GM21447 (cell line): ENCODE measurements at regions not wholly inside any gene's neighbourhood (a gene's known extent, or its start where the extent isn't known, plus 50 kb on each side); places are given as distances from the start of the nearest gene placed in this dataset.

Experiments used
- ATAC-seq: cut with Tn5 transposase; IDR thresholded peaks from one replicate; pipeline ENCODE4 v1.9.1; 2021; ENCODE audit not compliant: unreplicated experiment

DNA sequence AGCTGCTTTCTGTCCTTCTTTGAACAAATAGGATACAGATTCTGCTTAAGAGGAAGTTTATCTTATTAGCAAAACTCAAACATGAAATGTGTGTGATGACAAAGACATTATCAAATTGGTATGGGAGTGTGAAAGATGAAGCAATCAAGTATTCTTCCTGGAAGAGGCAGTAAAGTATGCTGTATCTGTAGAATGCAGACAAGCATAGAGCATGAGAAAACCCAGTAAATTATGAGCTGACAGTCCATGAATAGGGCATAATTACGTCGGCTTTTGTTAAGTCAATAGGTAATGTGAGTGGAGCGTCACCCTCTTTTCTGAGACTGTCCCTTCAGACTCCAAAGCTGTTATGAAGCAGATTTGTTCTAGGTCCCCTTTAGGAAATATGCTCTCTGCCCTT is 458.6 kb upstream of the NWD2 start:
- ATAC-seq, result no peak

- no peak for ATAC-seq
These were observed 458.0 kb upstream of the NWD2 start for GRCh38 chr4:36786519-36786918.

- no peak for ATAC-seq
These were observed 449.8 kb upstream of the NWD2 start for GRCh38 chr4:36794716-36795115.

DNA sequence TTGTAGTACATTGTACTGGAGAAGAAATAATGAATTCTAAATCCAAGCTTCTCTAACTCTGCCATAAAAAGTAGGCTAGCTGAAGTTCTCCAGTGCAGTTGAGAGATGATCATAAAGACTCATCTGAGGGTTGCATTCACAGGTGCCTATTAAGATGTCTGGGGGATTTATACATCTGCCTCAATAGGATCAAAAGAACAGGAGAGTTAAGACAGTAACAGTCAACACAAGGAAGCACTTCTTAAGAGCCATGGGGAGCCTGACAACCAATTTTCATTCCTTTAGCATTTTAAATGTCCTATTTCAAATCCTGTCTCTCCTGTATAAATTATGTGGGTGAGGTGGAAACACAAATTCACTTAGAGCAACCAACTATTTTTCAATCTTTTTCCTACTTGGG is 432.4 kb upstream of the NWD2 start:
- ATAC-seq, result no peak

GRCh38 chr4:36815536-36815935 is 429.0 kb upstream of the NWD2 start:
- no peak for ATAC-seq

DNA sequence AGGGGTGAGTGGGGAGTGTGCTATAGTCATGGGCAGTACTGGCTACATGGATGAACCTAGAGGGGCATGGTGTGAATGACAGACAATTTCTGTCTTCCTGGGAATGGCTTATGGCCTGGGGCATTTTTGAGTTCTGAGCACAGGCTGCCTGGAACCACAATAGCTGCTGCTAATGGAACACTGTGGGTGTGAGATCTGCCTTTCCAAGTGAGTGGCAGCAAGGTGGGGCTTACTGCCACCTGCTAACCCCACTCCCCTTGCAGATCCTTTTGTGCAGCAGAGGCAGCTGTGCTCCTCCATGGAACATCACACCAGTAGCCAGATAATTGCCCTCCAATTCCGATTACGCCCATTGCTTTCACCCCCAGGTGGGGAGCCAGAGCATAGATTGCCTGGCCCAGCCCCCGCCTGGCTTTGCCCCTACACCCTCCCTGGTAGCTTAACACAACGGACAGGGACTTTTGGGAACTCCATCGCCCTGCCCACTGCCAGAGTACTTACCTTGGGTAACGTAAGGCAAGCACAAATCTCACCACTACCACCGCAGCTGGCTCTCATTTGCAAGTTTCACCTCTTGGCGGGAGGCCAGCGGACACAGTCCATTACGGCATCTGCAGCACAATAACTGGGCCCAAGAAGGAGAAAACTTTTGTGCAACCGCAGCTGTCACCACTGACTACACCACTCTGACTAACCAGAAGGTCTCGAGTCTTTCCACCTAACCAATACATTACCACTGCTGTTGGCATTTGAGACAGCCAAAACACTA is 421.2 kb upstream of the NWD2 start:
- ATAC-seq, result no peak

DNA sequence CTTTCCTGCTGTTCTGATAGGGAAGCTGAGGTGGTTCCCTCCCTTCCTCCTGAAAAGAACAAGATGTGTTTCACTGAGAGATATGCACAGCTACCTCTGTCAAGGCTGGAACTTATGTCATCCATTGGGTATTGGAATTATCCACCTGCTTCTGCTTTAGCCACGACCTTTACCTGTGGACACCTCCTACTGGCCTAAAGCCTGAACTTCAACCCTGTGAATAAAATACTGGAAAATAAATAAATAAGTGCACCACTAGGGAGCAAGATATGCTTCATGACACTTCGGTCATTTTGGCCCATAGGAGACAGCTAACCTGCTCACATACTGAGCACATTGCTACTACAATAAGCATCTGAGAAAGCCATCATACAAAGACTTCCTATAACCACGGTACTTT is 419.9 kb upstream of the NWD2 start:
- no peak for ATAC-seq

DNA sequence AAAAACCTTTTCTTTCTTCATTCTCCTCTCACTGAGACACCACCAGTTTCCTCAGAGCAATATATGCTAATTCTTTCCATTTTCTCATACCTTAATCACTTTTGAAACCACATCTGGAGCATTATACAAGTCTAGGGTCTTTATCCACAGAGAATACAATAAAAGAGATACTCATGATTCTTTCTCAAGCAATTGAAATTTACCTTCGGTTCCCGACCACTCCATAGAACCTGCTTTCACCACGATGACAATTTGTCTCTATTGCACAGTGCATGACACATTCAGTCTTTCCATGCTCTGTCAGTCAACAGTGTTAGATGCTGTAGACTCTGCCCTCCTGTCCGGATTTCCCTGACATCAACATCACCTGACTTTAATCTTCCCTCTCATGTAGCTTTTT is 409.3 kb upstream of the NWD2 start:
- no peak for ATAC-seq

DNA sequence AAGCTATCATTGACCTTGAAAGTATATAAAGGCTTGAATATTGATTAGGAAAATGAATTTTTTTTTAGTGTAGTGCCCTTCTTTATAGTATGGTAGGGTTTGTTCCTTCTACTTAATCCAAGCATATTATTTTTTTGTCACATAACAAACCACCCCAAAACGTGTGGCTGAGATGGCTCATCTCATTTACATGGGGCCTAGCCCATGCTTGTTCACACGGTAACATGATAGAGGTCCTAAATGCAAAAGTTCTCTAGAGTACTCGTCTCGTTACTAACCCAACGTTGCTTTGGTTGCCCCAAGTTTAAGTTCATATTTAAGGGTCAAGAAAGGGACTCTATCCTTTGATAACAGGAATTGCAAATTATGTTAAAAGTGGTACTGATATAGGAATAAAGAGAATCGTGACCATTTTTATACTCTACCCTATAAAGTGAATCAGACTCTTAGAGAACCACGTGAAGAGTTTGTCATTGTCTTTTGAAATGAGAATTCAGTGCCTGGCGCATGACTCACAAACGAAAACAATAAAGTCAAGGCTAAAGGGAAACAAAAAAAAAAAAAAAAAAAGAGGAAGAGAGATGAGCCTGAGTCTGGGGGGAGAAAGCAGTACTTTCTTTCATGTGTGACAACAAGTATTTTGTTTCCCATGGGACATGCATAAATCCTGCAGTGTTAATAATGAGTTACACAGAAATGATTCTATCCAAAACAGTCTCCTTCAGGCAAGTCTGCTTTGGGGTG is 402.8 kb upstream of the NWD2 start:
- ATAC-seq, result peak; percentile 80

GRCh38 chr4:36844448-36844847 is 400.1 kb upstream of the NWD2 start:
- no peak for ATAC-seq

DNA sequence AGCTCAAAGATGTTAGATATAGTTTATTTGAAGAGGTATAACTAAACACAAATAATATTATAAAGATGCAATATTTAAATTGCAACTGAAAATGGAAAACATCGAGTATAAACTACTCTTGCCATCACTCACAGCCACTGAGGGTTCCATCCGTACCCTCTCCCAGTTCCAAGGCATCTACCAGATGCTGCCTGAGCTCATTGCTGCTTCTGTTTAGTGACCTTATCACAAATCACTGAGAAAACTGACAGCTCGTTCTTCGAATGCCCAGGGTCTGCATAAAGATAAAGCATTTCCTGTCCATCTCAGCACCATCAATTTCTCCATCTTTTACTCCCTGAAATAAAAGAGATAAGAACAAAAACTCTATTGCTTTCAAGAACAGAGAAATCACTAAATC is 391.7 kb upstream of the NWD2 start:
- ATAC-seq, result no peak

DNA sequence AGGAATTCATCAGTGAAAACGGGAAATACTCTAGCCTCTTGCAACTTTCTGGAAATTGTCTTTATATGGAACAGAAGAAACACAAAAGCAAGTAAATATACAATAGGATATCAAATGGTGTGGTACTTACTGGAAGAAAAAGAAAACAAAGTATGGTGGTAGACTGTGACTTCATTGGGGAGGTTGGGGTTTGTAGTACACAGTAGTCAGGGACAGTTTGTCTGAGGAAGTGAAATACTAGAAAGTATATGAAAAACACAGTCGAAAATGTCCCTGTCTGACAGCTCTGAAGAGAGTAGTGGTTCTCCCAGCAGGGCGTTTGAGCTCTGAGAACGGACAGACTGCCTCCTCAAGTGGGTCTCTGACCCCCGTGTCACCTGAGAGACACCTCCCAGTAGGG is 390.0 kb upstream of the NWD2 start:
- ATAC-seq, result no peak

DNA sequence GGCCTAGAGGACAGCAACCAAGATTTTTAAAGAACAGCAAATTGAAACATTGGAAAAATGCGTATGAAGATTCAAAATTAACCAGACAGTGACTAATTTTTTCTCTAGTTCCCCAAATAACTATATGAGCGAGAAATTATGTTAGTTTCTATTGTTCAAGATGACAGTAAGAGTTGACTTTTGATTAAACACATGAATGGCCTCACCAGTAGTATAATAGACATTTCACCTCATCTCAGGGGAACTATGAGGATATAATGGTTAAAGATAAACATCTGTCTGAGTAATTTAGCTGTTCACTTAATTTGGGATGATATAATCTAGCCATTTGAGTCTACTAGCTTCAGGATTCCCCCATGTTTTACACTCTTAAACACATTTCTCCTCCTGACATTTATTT is 380.9 kb upstream of the NWD2 start:
- no peak for ATAC-seq

GRCh38 chr4:36870121-36870520 is 374.4 kb upstream of the NWD2 start:
- ATAC-seq, result no peak

GRCh38 chr4:36872679-36873078 is 371.9 kb upstream of the NWD2 start:
- ATAC-seq, result no peak

DNA sequence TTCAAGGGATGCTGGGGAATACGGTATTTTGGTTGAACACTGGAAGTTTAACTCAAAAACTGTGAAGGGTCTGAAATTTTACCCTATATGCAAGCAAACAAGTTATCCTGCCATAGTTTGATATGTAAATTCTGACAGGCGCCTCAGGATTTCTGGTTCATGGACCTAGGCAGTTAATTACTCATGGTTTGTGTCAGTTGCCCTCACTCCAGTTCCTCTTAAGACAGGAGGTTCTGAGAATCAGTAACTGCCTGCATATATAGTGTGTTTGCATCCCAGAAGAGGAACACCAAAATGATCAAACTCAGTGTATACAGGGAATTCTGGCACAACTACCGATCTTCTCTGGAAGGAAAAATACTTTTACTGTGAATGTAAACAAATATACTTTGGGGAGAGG is 360.4 kb upstream of the NWD2 start:
- no peak for ATAC-seq

DNA sequence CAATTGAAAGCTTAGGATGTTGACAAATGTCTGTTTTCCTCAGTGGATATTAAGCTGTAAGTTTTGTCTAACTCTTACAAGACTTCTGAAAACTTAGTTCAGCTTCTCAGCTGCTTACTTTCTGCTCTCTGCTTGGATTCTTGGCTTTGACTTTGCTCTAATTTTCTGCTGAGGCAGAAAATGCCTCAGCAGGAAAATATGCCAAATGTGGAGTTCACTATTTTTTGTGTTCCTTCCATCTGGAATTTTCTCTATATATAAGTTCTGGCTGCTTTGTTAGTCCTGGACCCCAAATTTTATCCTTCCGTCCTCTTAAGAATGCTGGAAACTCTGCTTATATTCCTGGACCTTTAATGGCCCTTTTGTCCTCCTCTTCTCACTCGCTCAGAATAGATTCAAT is 352.6 kb upstream of the NWD2 start:
- no peak for ATAC-seq

DNA sequence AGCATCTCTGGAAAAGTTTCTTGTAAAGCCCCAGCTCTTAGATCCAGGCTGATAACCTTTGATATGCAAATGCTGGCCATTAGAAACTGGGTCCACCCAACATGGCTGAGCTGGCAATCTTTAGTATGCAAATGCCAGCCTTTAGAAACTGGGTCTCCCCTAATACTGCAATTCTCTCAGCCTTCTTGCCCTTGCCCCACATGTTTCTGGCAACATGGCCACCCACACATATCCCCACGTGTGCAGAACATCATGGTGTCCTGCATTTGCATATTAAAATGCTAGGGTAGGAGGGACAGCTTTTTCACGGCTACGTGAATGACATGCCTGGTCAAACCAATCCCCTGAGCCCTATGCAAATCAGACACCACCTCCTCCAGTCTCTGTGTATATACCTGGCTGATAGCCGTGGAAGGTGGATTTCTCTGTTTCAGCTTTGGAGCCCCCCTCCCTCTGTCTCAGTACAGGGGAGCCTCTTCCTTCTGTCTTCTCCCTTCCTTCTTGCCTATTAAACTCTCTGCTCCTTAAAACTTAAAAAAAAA is 344.0 kb upstream of the NWD2 start:
- no peak for ATAC-seq

DNA sequence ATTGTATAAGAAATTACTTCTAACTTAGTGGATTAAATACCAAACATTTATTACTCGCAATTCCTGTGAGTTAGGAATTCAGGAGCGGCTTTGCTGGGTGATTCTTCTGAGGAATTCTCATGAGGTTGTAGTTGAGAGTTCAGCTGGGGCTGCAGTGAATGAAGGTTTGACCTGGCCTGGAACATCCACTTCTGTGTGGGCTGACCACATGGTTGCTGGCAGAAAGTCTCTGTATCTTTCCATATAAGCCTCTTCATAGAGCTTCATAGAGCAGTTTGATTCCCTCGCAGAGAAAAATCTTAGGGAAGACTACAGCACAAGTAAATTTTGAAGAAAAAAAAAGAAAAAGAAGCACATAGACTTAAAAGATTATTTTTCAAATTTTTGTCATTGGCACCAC is 339.7 kb upstream of the NWD2 start:
- no peak for ATAC-seq

DNA sequence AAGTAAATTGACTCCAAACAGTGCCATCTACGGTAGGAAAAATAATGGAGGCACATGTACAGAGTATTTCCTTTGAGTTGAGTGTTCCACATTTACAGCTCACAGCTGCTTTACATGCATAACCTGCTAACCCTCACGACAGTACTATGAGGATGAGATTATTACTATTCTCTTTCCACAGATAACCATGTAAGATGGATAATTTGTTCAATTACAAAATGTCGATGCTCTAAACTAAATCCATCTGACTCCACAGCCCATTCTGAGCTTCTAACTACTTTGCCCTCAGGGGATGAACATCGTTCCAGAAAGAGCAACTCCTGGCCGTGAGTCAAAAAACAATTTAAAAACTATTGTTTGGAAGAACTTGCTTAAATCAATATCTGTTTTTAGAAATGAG is 330.4 kb upstream of the NWD2 start:
- ATAC-seq, result no peak

DNA sequence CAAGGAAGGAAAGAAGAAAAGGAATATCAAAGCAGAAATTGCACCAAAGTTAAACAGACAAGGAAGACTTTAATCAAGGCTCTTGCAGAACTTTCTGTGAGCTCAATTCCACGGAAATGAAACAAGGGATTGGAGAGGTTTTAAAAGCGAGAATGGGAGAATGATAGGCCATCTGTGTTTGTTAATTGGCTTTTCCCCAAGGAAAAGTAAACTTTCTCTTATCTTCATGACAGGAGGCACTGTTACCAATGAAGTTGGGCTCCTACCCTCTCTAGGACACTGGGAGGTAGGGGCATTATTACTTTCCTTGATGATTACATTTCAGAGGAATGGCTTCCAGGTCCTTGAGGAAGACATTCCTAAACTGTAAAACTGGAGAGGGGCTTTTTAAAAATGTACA is 328.8 kb upstream of the NWD2 start:
- no peak for ATAC-seq

DNA sequence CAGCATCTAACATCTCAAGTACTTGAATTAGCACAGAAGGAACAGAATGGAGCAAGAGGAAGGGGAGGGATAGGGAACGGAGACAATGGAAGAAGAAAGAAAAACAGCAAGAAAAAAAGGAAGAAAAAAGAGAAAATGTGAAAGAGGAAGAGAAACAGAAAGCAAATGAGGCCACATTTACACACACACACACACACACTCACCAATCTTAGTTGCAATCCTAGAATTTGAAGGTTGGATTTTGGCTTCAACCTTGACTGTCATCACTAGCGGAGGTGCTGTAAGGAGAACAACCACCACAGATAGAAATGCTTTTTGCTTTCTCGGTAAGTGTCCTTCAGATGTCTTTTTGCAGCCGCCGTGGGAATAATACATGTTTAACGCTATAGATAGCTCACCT is 327.1 kb upstream of the NWD2 start:
- no peak for ATAC-seq
